KBM-7 (cell line): ENCODE measurements at regions not wholly inside any gene's neighbourhood (a gene's known extent, or its start where the extent isn't known, plus 50 kb on each side); places are given as distances from the start of the nearest gene placed in this dataset.

Experiments
- DNase-seq: peaks from one replicate; pipeline ENCODE4 v3.0.0-alpha.2; 2015
- in situ Hi-C: fragments of 300-500 bp; cut with MboI; formaldehyde crosslinking; loops from 2 replicates; pipeline ENCODE4 v1.14.3; 2020; ENCODE audit warnings: low sequenced_read_pairs, low pct_unique_long_range_greater_than_20kb, mixed read lengths

DNA sequence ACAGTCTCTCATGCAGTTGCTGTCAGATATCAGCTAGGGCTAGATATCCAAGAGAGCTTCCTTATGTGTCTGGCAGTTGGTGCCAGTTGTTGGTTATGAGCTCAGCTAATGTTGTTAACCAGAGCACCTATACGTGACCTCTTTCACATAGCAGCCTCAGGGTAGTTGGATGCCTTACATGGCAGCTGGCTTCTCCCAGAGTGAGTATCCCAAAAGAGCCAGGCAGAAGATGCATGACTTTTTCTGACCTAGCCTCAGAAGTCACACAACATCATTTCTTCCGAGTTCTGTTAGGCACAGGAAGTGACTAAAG, 175.7 kb downstream of the VEGFA start:
- in situ Hi-C loops: no loop called here
- DNase-seq: no peak

DNA sequence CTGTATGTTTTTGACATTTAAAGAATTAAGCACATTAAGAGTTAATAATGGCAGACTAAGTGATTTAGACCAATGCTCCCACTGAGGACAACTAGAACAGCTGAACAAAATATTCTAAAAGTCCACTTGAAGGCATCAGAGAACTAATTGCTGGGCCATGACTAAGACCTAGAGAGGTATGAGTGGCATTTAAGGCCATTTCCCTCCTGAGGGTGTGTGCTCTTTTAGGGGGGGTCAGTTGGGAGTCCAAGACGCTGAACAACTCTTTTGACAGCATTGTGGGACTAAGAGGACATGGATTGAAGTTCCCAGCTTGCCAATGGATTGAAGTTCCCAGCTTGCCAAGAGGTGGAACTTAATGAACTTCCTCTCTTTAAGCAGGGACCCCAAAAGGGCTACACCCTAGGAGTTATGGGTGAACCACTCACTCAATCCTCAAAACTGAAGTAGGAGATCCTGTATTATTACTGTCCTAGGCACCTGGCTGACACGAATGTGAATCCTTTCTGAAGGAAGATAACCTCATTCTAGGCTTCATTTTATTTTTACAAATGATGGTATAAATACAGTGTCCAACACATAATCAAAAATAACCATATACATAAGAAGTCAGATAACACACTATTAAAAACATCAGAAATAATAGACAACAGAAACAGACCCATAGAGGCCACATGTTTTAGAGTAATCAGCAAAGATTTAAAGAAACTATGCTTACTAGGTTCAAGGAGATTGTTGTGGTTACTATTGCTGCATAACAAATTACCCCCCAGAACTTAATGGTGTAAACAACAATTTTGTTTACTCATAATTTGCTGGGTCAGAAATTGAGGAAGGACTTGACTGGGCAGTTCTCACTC, 175.1 kb downstream of the VEGFA start:
- in situ Hi-C loops: no loop called here
- no peak for DNase-seq

DNA sequence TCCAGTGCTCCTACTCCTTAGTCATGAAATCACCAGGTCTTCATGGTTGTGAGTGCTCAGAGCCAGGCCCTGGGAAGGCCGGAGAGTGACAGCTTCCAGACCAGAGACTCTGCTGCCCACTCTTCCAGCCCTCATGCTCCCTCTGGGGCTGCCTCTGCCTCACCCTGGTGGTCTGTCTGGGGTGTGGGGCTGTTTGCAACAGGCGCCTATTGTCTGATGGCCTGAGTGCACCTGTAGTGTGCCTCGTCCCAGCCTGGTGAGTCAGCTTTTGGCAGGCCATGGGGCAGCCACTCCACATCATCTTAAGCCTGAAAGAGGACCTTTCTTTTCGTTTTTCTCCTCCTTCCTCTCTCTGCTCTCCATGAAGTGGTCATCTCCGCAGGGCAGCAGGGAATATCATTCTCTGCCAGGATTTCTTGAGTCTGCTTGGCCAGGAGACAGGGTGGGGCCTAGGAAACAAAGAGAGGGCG, 173.8 kb downstream of the VEGFA start:
- in situ Hi-C loops: no loop called here
- DNase-seq: no peak

DNA sequence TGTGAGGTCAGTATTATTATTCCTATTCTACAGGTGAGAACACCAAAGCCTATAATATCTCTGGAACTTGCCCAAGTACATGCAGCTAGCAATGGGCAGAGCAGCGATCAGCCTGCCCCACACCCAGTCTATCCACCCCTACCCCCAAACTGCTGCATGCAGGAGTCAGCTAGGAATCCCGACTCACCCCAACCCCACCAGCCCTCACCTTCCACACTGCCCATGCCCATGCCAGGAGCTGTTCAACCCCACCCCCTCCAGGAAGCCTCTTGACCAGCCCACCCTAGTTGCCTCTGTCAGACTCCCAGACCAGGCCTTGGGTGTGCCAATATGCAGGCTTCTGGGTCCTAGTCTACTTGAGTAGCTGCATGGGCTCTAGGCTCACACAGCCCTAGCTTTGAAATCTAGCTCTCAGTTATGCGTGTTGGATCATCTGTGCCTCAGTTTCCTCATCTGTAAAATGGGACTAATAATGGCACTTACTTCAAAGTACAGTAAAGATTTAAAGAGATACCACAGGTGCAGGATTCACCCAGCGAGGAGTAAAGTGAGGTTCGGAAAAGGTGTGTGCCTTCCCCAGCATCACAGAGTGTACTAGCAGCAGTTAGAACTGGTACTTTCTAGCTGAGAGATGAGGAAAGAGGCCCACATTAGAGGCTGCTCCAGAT, 173.2 kb downstream of the VEGFA start:
- in situ Hi-C loops: no loop called here
- no peak for DNase-seq

DNA sequence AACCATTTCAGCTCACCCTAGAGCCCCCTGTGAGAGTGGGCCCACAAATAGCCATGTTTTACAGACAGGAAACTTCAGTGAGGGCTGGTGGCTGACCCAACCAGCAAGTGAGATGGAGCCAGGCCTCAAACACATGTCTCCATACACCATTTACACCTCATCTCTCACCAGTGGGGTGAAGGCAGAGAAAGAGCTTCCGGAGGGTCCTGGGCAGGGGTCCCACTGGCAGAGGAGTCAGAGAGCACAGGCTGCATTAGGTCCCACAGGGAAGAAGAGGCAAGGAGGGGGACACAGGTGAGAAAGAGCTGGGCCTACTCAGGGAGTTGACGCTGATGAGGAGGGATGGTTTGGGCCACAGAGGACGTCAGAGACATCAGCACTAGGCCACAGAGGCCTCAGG, 172.6 kb downstream of the VEGFA start:
- no peak for DNase-seq
- in situ Hi-C loops: no loop called here

DNA sequence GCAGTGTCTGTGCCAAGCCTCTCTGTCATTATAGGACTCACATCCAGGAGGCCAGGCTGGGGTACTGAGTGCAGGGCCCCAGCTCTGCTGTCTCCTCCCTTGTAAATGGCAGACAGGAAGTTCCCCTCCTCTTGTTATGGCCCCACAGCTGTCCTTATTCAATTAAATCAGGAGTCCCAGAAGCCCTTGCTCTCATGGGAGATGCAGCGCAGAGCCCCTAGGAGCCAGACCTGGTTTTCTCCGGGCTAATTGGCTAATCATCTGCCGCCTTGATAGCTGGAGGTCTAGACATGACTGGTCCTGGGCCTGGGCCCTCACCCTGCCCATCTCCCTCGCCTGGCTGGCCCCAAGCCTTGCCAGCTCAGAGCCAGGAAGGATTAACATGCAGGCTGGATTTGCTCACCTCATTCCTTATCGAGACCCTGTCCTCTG, 172.0 kb downstream of the VEGFA start:
- in situ Hi-C loops: no loop called here
- DNase-seq: no peak

DNA sequence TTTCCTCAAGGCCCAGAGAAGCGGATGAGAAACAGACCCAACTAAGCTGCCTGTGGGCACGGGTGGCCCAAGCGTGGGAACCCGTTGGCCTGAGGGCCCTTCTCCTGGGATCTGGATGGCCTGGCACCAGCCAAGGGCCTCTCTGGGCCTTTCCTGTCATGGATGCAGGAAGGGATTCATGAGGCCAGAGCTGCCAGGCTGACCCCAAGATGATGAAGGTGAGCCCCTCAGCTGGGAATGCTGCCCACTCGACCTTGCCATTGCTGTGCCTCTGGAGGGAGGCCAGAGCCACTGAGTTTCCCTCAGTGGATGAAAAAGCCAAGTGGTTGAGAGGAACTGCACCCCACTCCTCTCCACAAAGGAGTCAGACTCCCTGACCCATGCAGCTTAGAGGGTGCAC, 171.2 kb downstream of the VEGFA start:
- in situ Hi-C loops: no loop called here
- no peak for DNase-seq

DNA sequence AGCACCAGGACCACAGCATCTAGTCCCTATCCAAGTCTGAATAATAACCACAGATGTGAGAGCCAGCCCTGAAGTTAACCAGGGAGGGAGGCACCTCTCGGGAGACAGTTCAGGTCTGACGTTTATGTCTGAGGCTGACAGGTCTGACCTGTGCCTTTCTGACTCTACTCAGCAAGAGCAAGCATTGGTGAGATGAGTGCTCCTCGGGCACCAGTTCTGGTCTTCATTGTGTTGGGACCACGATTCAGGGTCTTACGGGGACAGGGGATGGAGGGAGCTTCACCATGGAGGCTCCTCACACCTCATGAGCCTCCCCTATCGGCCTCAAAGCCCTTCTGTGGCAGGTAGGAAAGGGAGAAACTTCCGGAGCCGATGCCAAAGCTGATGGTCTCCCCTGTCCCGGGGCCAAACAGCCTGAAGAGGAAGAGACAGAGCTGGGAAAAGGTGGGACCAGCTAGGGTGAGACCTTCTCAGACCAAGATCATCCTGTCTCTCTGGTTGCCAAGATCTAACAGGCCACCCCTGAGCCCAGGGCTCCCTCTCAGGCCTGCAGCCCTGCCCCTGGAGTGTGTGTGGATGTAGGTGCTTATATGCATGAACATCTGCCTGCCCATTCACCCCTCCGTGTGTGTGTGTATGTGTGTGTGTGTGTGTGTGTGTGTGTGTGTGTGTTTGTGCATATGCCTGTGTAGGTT, 170.5 kb downstream of the VEGFA start:
- no peak for DNase-seq
- in situ Hi-C loops: no loop called here

DNA sequence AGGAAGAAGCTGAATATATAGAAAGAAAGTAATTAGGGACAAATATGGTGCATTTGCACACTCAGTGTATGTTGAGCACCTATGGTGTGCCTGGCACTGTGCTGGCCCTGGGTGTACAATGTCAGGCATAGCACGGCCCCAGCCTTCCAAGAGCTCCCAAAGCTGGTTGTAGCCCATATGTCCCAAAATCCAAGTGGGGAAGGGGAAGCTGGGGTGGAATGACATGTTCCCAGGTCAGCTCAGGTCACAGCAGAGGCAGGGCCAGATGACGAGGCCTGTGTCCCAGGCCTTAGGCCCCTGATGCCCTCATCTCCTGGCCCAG, 170.0 kb downstream of the VEGFA start:
- DNase-seq: no peak
- in situ Hi-C loops: no loop called here

DNA sequence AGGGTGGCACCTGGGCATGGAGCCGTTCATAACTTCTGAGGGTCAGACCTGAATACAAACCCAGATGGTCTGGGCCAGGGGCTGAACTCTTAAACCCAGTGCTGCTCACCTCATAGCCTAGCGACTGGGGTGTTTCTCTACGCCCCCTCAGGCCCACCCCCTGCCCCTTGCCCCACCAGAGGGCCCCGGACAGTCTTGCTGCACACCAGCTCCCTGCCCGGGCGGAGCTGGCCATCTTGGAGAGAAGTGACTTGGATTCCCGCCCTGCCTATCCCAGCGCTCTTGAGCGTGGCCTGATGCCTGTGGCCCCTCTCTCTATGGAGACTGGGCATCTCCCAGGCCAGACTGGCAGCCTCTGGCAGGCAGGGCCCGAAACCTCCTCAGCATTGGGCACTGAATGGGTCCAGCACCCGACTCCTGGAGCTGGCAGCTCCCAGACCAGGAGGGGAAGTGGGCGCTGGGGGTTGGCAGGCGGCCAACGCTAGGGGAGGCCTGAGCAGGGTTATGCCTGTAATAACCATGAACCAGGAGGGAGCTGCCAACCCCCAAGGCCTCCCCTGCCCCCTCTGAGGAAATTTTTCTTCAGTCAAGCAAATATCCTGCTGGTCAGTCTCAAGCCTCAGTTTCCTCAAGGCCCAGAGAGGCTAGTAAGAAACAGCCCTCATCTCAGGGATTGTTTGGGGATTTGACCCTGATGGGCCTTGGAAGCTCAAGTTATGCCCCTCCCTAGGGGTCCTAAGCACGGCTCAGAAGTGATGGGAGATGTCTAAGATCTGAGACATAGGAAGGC, 169.5 kb downstream of the VEGFA start:
- in situ Hi-C loops: no loop called here
- DNase-seq: no peak

DNA sequence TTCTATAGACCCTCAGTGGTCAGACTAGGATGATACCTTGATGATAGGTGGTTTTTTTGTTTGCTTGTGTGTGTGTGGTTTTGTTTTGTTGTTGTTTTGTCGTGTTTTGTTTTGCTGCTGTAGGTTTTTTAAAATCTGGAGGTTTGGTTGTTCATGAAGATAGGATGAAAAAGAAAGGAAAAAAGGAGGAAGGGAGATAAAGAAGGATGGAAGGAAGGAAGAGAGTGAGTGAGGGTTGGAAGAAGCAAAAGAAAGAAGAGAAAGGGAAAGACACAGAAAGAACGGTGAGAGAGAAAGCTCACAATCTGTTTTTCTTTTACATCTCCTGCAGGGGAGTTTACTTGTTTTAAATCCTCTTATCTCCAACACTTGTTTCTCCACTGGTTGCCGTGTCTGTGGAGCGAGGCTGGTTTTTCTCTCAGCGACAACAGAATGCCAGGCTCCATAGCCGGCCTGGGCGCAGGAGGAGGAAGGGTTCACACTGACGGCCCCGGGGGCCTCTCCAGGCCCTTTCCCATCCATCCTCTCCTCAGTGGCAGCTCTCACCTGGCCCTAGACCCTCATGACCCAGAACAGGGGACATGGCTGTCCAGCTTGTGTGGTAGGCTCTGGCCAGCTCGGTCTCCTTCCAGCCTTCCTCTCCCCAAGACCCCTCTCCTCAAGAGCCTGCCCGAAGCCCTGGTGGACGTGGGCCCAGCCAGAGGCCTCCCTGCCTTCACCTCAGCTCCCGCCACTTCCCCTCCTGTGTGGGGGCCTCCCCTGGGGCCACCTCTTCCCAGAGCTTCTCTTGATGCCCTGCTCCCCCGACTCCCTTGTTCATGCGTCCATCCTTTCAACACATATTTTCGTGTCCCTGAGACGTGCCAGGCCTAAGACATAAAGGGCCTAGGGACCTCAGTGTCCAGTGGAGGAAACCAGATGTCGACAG, 168.4 kb downstream of the VEGFA start:
- in situ Hi-C loops: no loop called here
- no peak for DNase-seq

DNA sequence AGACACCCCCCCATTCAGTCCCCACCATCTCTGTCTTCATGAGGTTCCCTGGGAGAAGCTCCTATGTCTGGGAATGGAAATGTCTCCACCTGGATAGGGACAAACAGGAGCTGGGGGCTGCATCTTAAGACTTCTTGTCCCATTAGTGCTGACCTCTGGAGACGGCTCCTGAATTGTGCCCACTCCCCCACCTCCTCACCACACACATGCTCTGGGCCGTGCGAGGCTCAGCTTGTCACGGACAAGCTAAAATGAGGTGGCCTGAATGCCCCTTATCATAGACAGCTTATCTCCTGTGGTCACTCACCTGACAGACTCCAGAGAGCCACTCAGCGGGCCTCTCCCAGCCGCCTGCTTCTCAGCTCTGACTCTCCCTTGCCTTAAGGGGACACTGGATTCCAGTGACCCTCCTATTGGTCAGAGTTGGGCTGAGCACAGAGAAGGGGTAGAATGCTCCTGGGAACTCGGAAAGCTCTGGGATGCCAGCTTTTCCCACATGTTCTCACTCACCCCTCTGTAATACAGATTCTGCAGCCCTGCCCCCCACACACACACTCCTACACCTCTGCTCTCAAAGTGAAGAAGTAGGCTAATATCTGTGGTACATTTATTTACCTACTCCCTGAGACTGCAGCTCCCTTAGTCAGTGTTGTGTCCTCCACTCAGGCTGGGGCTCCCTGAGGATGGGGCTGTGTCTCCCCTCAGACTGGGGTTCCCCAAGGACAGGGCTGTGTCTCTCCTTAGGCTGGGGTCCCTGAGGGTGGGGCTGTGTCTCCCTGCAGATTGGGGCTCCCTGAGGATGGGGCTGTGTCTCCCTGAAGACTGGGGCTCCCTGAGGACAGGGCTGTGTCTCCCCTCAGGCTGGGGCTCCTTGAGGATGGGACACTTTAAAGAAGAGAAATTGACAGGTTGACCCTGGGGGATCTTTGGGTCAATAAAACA, 167.5 kb downstream of the VEGFA start:
- DNase-seq: no peak
- in situ Hi-C loops: no loop called here

DNA sequence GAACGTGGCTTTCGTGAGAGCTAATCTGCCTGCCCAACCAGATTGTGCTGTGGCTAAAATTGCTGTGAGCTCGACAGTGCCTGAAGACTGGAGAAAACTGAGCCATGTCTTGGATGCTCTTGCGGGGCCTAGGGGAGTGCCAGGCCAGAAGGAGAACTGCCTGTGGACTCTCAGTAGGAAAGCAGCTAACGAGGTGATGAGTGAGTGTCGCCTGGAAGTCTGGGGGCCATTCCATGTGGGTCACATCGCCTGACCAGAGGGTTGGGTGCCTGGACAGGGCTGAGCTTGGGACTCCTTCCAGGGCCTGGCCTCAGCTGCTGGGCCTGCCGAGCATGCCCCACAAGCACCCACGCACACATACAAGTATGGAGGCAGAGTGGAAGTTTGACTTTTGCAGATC, 166.5 kb downstream of the VEGFA start:
- no peak for DNase-seq
- in situ Hi-C loops: no loop called here

DNA sequence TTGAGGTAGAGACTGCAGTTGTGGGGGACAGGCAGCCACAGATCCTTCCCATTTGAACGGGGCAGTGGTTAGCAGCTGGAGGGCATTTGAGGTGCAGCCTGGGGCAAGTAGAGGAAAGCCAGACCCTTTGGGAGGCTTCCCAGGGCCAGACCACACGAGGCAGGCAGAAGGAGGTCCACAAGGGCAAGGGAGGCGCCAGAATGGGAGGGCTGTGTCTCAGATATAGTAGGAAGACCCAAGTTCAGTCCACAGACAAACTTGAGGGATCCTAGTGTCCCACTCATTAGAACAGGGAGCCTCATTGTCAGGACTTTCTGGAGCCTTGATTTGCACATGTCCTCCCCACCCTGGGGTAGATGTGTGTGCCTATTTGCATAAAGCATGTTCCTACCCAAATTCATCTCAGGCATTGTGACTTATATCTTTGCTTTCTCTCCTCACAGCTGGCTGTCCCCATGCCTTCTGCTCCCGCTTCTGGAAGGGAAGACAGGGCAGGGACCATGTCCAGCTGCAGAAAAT, 166.0 kb downstream of the VEGFA start:
- no peak for DNase-seq
- in situ Hi-C loops: no loop called here

DNA sequence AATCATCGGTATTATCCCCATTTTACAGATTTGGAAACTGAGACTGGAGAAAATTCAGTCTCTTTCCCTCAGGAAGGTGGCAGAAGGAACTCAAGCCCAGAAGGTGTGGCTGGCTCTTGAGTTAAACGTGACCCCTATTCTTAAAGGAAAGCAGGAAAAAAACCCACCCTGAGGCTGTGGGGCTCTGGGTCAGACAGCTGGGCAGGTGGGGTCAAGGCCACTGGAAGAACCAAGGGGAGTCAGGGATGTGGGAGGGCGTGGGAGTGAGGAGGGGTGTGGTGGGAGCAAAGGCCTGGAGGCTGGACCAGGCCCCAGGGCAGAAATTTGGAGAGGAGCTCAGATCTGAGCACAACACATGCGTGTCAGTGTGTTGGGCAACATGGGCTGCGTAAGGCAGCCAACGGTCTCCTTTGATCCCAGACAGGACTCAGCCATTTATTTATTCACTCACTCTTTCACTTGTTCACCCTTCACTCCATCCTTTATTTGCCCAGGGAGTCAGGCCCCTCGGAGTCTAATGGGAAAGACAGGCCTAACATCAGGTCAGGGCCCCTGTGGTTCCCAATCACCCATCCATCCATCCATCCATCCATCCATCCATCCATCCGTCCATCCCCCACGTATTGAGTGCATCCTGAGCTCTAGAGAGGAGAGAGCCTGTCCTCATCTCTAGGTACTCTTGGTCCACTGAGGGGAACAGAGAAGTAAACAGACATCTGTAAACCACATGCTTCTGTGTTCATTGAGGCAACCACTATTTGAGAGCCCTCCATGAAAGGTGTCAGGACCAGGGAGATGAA, 165.0 kb downstream of the VEGFA start:
- no peak for DNase-seq
- in situ Hi-C loops: no loop called here

DNA sequence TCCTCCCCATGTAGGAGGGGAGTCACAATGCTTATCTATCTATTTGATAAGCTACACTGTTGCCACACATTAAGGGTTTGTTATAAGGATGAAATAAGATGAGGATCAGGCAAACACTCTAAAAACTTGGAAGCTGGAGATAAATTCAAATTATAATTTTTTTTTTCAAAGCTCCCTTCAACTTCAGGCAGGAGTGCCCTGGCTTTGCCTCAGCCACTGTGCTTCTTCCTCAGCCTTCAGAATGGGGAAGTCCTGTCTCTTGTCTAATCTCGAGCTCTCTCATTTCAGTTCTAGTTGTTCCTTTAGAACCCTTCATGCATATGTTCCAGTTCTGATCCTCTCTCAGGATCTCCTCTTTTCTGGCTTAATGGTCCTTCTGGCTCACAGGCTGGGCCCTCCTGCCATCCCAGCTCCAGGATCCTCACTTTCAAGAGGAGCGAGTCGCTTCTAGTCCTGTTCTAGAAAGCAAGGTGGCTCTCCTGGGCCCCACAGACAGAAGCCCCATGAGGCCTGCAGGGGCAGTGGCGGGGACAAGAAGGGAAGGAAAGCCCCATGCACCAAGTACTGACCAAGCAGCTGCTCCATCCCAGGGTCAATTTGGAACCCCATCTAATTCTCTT, 164.3 kb downstream of the VEGFA start:
- no peak for DNase-seq
- in situ Hi-C loops: no loop called here
